ENCODE measurements at regions not wholly inside any gene's neighbourhood (a gene's known extent, or its start where the extent isn't known, plus 50 kb on each side); places are given as distances from the start of the nearest gene placed in this dataset.
"Not testable (repeated sequence)": the region's sequence is repeated elsewhere in the genome, so short reads cannot be mapped to it uniquely, and the experiment has no call there.

DNA sequence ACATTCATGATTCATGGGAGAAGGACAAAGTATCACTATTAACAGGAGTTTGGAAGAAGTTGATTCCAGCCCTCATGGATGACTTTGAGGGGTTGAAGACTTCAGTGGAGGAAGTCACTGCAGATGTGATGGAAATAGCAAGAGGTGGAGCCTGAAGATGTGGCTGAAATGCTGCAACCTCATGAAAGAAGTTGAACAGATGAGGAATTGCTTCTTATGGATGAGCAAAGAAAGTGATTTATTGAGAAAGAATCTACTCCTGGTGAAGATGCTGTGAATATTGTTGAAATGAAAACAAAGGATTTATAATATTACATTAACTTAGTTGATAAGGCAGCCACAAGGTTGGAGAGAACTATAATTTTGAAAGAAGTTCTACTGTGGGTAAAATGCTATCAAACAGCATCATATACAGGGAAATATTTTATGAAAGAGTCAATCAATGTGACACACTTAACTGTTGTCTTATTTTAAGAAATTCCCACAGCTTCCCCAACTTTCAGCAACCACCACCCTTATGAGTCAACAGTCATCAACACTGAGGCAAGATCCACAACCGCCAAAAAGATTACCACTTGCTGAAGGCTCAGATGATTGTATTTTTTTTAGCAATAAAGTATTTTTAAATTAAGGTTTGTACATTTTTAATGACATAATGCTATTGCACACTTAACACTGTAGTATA lies 302.6 kb downstream of the CBLL2 start:
- Histone ChIP-seq H3K36me3 (ENCODE audit: control insufficient read depth in 3 of 3, insufficient read depth in 2 of 3, low read depth in 1 of 3, low read length in 3 of 3) (no peaks in the 10 kb centered on the region), H3K27me3 (ENCODE audit: control insufficient read depth in 3 of 3, insufficient read depth in 3 of 3, low read length in 3 of 3) (no peaks in the 10 kb centered on the region), H3K9me3 (ENCODE audit: control insufficient read depth in 2 of 2, insufficient read depth in 1 of 2, low read depth in 1 of 2, low read length in 1 of 2) (no peaks in the 10 kb centered on the region), H3K27ac (ENCODE audit: low read depth in 1 of 3, low read length in 2 of 3) (no peak overlapping the region), H3K4me1 (ENCODE audit: control insufficient read depth in 3 of 3, insufficient read depth in 2 of 3, low read depth in 1 of 3, low read length in 2 of 3) (no peaks in the 10 kb centered on the region), H3K4me3 (ENCODE audit: low read depth in 1 of 3, low read length in 3 of 3) (no peak overlapping the region)
- 90 to 96% (median 95%) methylated on average over 1 of the region's 1 CpG for WGBS, 3 donors
- no peak for FAIRE-seq
- DNase-seq, result no peak

DNA sequence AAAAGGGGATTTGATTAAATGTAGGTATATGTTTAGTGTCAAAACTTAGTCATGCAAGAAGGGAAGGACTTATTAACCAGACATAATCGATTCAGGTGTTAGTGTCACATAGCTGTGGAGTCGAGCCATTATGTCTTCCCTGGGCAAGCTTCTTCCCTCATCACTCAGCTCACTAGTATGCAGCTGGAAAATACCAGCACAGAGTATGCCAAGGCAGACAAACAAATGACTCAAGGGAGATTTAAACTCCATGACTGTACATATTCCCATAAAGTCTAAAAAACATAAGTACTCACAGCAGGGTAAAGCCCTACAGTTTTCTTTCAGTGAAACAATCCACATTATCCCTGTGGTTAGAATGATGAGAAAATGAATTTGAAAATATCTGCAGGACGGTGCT lies 304.5 kb downstream of the CBLL2 start:
- H3K4me3 ChIP-seq (ENCODE audit: low read depth in 1 of 3, low read length in 3 of 3), result no peak overlapping the region
- H3K4me1 ChIP-seq (ENCODE audit: control insufficient read depth in 3 of 3, insufficient read depth in 2 of 3, low read depth in 1 of 3, low read length in 2 of 3), result no peaks in the 10 kb centered on the region
- 50 to 74% (median 70%) methylated on average over 3 of the region's 3 CpGs for WGBS, 3 donors
- DNase-seq, result no peak
- FAIRE-seq, result no peak
- H3K9me3 ChIP-seq (ENCODE audit: control insufficient read depth in 2 of 2, insufficient read depth in 1 of 2, low read depth in 1 of 2, low read length in 1 of 2), result no peaks in the 10 kb centered on the region
- H3K27ac ChIP-seq (ENCODE audit: low read depth in 1 of 3, low read length in 2 of 3), result no peak overlapping the region
- no peaks in the 10 kb centered on the region for H3K36me3 ChIP-seq (ENCODE audit: control insufficient read depth in 3 of 3, insufficient read depth in 2 of 3, low read depth in 1 of 3, low read length in 3 of 3)
- H3K27me3 ChIP-seq (ENCODE audit: control insufficient read depth in 3 of 3, insufficient read depth in 3 of 3, low read length in 3 of 3), result no peaks in the 10 kb centered on the region

DNA sequence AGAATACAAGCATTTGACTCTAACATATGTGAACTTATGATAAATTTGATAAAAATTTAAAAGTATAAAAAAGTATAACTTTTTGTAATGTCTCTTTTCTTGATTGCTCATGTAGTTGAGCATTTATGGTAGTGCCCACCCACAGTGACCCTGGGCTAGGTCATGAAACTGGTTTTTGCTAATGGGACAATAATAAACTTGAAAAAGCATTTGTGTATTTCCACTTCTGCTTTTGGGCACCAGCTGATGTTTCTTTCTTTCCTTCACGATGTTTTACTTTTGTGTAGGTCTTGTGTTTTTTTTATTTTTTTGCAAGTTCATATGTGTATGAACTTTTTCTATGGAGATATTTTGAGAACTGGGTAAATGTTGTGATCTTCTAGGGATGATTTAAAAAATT lies 313.1 kb downstream of the CBLL2 start:
- H3K9me3 ChIP-seq (ENCODE audit: control insufficient read depth in 2 of 2, insufficient read depth in 1 of 2, low read depth in 1 of 2, low read length in 1 of 2), result no peaks in the 10 kb centered on the region
- no peak overlapping the region for H3K4me3 ChIP-seq (ENCODE audit: low read depth in 1 of 3, low read length in 3 of 3)
- no peaks in the 10 kb centered on the region for H3K36me3 ChIP-seq (ENCODE audit: control insufficient read depth in 3 of 3, insufficient read depth in 2 of 3, low read depth in 1 of 3, low read length in 3 of 3)
- DNase-seq (no peak), FAIRE-seq (no peak)
- H3K27me3 ChIP-seq (ENCODE audit: control insufficient read depth in 3 of 3, insufficient read depth in 3 of 3, low read length in 3 of 3), result no peaks in the 10 kb centered on the region
- 41 to 81% (median 68%) methylated on average over 1 of the region's 1 CpG for WGBS, 3 donors
- no peak overlapping the region for H3K27ac ChIP-seq (ENCODE audit: low read depth in 1 of 3, low read length in 2 of 3)
- no peaks in the 10 kb centered on the region for H3K4me1 ChIP-seq (ENCODE audit: control insufficient read depth in 3 of 3, insufficient read depth in 2 of 3, low read depth in 1 of 3, low read length in 2 of 3)

DNA sequence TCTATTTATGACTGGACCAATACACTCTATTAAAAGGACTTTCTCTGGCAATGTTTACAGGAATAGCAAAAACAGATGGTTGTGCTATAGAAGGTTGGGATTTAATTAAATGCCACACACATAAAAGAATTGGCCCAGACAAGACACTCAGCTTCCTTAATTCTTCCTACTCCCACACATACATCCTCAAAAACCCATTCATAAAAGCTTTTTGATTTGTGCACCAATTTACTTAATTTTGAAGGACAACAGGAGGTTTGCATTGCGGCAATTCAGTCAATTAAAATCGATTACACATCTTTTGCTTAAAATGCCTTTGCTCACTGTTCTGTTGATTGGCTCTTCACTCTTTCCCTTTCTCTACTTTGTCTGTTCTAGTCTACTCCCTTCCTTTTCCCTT lies 317.1 kb downstream of the CBLL2 start:
- H3K4me3 ChIP-seq (ENCODE audit: low read depth in 1 of 3, low read length in 3 of 3), result no peak overlapping the region
- H3K36me3 ChIP-seq (ENCODE audit: control insufficient read depth in 3 of 3, insufficient read depth in 2 of 3, low read depth in 1 of 3, low read length in 3 of 3), result no peaks in the 10 kb centered on the region
- WGBS, 3 donors, result 89 to 91% (median 90%) methylated on average over 2 of the region's 2 CpGs
- FAIRE-seq (no peak), DNase-seq (no peak)
- no peak overlapping the region for H3K27ac ChIP-seq (ENCODE audit: low read depth in 1 of 3, low read length in 2 of 3)
- H3K27me3 ChIP-seq (ENCODE audit: control insufficient read depth in 3 of 3, insufficient read depth in 3 of 3, low read length in 3 of 3), result no peaks in the 10 kb centered on the region
- no peaks in the 10 kb centered on the region for H3K9me3 ChIP-seq (ENCODE audit: control insufficient read depth in 2 of 2, insufficient read depth in 1 of 2, low read depth in 1 of 2, low read length in 1 of 2)
- H3K4me1 ChIP-seq (ENCODE audit: control insufficient read depth in 3 of 3, insufficient read depth in 2 of 3, low read depth in 1 of 3, low read length in 2 of 3), result no peaks in the 10 kb centered on the region

DNA sequence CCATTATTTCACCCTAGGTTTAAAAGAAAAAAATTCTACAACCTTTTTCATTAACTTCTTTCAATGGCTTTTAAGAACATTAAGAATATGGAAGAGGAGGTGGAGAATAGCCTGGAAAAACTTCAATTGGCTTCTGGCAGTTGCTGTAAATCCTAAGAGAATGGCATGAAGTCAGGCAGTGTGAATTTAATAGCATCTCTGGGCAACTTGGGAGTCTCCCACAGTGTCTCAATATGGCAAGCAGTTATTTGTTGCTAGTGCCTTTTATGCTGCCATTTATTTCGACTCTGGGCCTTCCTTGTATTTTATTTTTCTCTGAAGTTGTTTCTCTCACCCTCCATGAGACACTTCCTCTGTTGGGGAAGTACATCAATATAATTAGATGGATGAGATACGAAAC lies 322.1 kb downstream of the CBLL2 start:
- Histone ChIP-seq H3K4me1 (ENCODE audit: control insufficient read depth in 3 of 3, insufficient read depth in 2 of 3, low read depth in 1 of 3, low read length in 2 of 3) (no peaks in the 10 kb centered on the region), H3K9me3 (ENCODE audit: control insufficient read depth in 2 of 2, insufficient read depth in 1 of 2, low read depth in 1 of 2, low read length in 1 of 2) (no peaks in the 10 kb centered on the region), H3K4me3 (ENCODE audit: low read depth in 1 of 3, low read length in 3 of 3) (no peak overlapping the region), H3K27me3 (ENCODE audit: control insufficient read depth in 3 of 3, insufficient read depth in 3 of 3, low read length in 3 of 3) (no peaks in the 10 kb centered on the region), H3K27ac (ENCODE audit: low read depth in 1 of 3, low read length in 2 of 3) (no peak overlapping the region), H3K36me3 (ENCODE audit: control insufficient read depth in 3 of 3, insufficient read depth in 2 of 3, low read depth in 1 of 3, low read length in 3 of 3) (no peaks in the 10 kb centered on the region)
- no peak for FAIRE-seq
- no peak for DNase-seq
- 57 to 72% (median 67%) methylated on average over 2 of the region's 2 CpGs for WGBS, 3 donors

DNA sequence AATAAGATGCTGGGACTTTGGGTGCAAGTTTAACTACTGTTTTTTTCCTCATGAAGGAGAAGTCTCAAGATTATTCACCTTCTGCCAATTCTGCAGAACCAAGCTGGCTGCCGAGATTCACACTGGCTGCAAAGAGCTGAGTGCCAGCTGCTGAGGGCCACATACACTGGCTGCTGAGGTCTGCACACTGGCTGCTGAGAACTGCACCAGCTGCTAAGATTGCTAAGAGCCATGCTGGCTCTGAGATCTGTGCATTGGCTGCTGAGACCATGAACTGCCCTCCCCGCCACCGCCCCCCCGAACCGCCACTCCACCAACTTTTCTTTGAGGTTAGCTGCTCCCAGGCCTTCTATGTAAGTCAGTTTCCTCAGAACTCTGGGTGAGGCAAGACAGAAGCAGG lies 330.3 kb downstream of the CBLL2 start:
- WGBS, 3 donors, result 88 to 98% (median 95%) methylated on average over 5 of the region's 5 CpGs
- no peak for FAIRE-seq
- Histone ChIP-seq H3K27ac (ENCODE audit: low read depth in 1 of 3, low read length in 2 of 3) (no peak overlapping the region), H3K9me3 (ENCODE audit: control insufficient read depth in 2 of 2, insufficient read depth in 1 of 2, low read depth in 1 of 2, low read length in 1 of 2) (no peaks in the 10 kb centered on the region), H3K36me3 (ENCODE audit: control insufficient read depth in 3 of 3, insufficient read depth in 2 of 3, low read depth in 1 of 3, low read length in 3 of 3) (no peaks in the 10 kb centered on the region), H3K4me3 (ENCODE audit: low read depth in 1 of 3, low read length in 3 of 3) (no peak overlapping the region), H3K27me3 (ENCODE audit: control insufficient read depth in 3 of 3, insufficient read depth in 3 of 3, low read length in 3 of 3) (no peaks in the 10 kb centered on the region), H3K4me1 (ENCODE audit: control insufficient read depth in 3 of 3, insufficient read depth in 2 of 3, low read depth in 1 of 3, low read length in 2 of 3) (no peaks in the 10 kb centered on the region)
- DNase-seq, result no peak

DNA sequence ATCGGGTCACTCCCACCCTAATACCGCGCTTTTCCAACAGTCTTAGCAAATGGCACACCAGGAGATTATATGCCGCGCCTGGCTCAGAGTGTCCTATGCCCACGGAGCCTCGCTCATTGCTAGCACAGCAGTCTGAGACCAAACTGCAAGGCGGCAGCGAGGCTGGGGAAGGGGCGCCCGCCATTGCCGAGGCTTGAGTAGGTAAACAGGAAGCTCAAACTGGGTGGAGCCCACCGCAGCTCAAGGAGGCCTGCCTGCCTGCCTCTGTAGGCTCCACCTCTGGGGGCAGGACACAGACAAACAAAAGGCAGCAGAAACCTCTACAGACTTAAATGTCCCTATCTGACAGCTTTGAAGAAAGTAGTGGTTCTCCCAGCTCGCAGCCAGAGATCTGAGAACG lies 336.7 kb downstream of the CBLL2 start:
- not testable (repeated sequence) for H3K9me3 ChIP-seq (ENCODE audit: control insufficient read depth in 2 of 2, insufficient read depth in 1 of 2, low read depth in 1 of 2, low read length in 1 of 2); H3K4me1 ChIP-seq (ENCODE audit: control insufficient read depth in 3 of 3, insufficient read depth in 2 of 3, low read depth in 1 of 3, low read length in 2 of 3); DNase-seq; H3K27ac ChIP-seq (ENCODE audit: low read depth in 1 of 3, low read length in 2 of 3); H3K27me3 ChIP-seq (ENCODE audit: control insufficient read depth in 3 of 3, insufficient read depth in 3 of 3, low read length in 3 of 3); H3K4me3 ChIP-seq (ENCODE audit: low read depth in 1 of 3, low read length in 3 of 3); H3K36me3 ChIP-seq (ENCODE audit: control insufficient read depth in 3 of 3, insufficient read depth in 2 of 3, low read depth in 1 of 3, low read length in 3 of 3); FAIRE-seq
- 91 to 94% (median 94%) methylated on average over 13 to 15 of the region's 15 CpGs for WGBS, 3 donors

DNA sequence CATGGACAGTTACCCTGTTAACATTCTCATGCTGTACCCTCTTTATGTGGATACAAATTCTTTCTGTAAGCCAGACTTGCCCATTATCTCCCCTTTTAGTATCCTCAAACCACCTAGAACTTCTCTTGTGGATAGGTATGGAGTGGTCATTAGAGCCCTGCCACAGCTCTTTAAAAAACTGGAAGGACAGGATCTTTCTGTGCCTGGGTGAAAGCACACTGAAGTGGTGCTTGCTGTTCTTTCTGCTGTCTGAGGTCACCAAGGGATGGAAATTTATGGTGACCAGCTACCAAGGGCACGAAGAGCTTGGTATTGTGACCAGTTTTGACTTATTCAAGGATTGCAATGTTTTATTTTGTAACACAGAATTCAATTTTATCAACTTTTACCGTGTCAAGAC lies 344.2 kb downstream of the CBLL2 start:
- H3K4me3 ChIP-seq (ENCODE audit: low read depth in 1 of 3, low read length in 3 of 3), result no peak overlapping the region
- WGBS, 3 donors, result 34 to 76% (median 53%) methylated on average over 2 of the region's 2 CpGs
- DNase-seq (no peak), FAIRE-seq (no peak)
- no peak overlapping the region for H3K27ac ChIP-seq (ENCODE audit: low read depth in 1 of 3, low read length in 2 of 3)
- no peaks in the 10 kb centered on the region for H3K9me3 ChIP-seq (ENCODE audit: control insufficient read depth in 2 of 2, insufficient read depth in 1 of 2, low read depth in 1 of 2, low read length in 1 of 2)
- H3K36me3 ChIP-seq (ENCODE audit: control insufficient read depth in 3 of 3, insufficient read depth in 2 of 3, low read depth in 1 of 3, low read length in 3 of 3), result no peaks in the 10 kb centered on the region
- no peaks in the 10 kb centered on the region for H3K4me1 ChIP-seq (ENCODE audit: control insufficient read depth in 3 of 3, insufficient read depth in 2 of 3, low read depth in 1 of 3, low read length in 2 of 3)
- H3K27me3 ChIP-seq (ENCODE audit: control insufficient read depth in 3 of 3, insufficient read depth in 3 of 3, low read length in 3 of 3), result no peaks in the 10 kb centered on the region

DNA sequence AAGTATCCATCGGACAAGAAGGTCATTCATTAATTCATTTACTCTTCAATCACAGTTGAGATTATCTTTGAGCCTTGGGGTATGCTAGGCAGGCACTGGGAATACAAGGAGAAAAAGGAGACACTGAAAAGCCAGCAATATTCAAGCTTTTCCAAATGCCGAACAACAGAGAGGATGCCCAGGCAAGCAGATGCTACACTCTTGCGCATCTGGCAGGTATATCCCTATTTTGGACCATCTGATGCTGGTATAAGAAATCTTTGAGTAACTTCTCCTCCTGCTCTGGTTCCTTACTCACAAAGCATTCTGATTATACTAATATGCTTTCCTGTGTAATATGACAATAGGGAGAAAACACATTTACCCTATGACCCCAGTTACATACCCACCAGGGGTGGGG lies 354.9 kb downstream of the CBLL2 start:
- H3K9me3 ChIP-seq (ENCODE audit: control insufficient read depth in 2 of 2, insufficient read depth in 1 of 2, low read depth in 1 of 2, low read length in 1 of 2), result no peaks in the 10 kb centered on the region
- WGBS, 3 donors, result 60 to 96% (median 68%) methylated on average over 3 of the region's 3 CpGs
- H3K36me3 ChIP-seq (ENCODE audit: control insufficient read depth in 3 of 3, insufficient read depth in 2 of 3, low read depth in 1 of 3, low read length in 3 of 3), result no peaks in the 10 kb centered on the region
- DNase-seq (no peak), FAIRE-seq (no peak)
- no peaks in the 10 kb centered on the region for H3K4me1 ChIP-seq (ENCODE audit: control insufficient read depth in 3 of 3, insufficient read depth in 2 of 3, low read depth in 1 of 3, low read length in 2 of 3)
- no peak overlapping the region for H3K4me3 ChIP-seq (ENCODE audit: low read depth in 1 of 3, low read length in 3 of 3)
- H3K27ac ChIP-seq (ENCODE audit: low read depth in 1 of 3, low read length in 2 of 3), result no peak overlapping the region
- no peaks in the 10 kb centered on the region for H3K27me3 ChIP-seq (ENCODE audit: control insufficient read depth in 3 of 3, insufficient read depth in 3 of 3, low read length in 3 of 3)

All from small intestine (tissue), 7 donors.